Testis (tissue), 2 donors: ENCODE measurements at regions not wholly inside any gene's neighbourhood (a gene's known extent, or its start where the extent isn't known, plus 50 kb on each side); places are given as distances from the start of the nearest gene placed in this dataset.

Experiments used
- POLR2A ChIP-seq: fragments of 450-650 bp; IDR thresholded peaks from one replicate; pipeline ENCODE4 v1.6.1; 2017; ENCODE audit warnings: antibody characterized with exemption, mild to moderate bottlenecking, moderate library complexity
- TF ChIP-seq, protein P1 (sequence below), 3 experiments: fragments of 450-650 bp in 2 of 3; fragments of 200-600 bp in 1 of 3; sonication (generic) in 1 of 3; IDR thresholded peaks; one replicate each; pipeline ENCODE4 v1.5.1; 2016 to 2019; ENCODE audit warnings: antibody characterized with exemption in 3 of 3, mild to moderate bottlenecking in 2 of 3, moderate library complexity in 1 of 3

DNA sequence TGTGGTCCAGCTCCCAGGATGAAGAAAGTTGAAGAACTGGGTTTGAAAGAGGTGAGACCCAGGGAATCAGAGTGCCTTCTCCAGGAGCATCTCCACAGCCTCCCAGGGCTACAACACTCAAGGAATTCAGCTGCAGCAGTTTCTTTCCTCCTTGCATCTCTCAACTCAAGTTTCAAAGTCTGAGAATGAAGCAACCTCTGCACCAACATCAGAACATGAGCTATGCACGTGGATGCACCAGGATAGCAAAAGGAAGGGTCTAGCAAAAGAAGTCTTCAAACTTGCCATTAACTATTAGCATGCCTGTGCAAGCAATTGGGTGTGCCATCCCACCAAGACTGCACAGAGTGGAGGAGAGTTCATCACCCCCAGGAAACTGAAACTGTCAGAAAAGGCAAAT lies 193.9 kb downstream of the OTOR start:
- TF ChIP-seq, protein P1, sequence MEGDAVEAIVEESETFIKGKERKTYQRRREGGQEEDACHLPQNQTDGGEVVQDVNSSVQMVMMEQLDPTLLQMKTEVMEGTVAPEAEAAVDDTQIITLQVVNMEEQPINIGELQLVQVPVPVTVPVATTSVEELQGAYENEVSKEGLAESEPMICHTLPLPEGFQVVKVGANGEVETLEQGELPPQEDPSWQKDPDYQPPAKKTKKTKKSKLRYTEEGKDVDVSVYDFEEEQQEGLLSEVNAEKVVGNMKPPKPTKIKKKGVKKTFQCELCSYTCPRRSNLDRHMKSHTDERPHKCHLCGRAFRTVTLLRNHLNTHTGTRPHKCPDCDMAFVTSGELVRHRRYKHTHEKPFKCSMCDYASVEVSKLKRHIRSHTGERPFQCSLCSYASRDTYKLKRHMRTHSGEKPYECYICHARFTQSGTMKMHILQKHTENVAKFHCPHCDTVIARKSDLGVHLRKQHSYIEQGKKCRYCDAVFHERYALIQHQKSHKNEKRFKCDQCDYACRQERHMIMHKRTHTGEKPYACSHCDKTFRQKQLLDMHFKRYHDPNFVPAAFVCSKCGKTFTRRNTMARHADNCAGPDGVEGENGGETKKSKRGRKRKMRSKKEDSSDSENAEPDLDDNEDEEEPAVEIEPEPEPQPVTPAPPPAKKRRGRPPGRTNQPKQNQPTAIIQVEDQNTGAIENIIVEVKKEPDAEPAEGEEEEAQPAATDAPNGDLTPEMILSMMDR (IDR thresholded peaks at IDR 0.05), result no peak
- TF ChIP-seq POLR2A, result no peak
